GM12878 (cell line): ENCODE measurements at regions not wholly inside any gene's neighbourhood (a gene's known extent, or its start where the extent isn't known, plus 50 kb on each side); places are given as distances from the start of the nearest gene placed in this dataset.

ENCODE experiments used
- ATAC-seq: fragments of 200-7000 bp; cut with Tn5 transposase; 3 replicates; pipeline ENCODE4 v1.9.1; 2020; ENCODE audit warnings: mild to moderate bottlenecking, moderate library complexity
- BruUV-seq: library from RNA; stranded (reverse); fragments of 400-500 nt; replicated peaks from 2 replicates; lab custom pipeline; 2021; lab: Mats Ljungman, UMichigan
- CTCF ChIA-PET: fragments of 300-600 bp; sonication (Branson Sonifier 250); formaldehyde crosslinking; extraction: SDS; loops from one replicate; lab custom pipeline; 2021; ENCODE audit warnings: inconsistent platforms; lab: Yijun Ruan, JAX
- POLR2A ChIA-PET: fragments of 350-600 bp; formaldehyde crosslinking; extraction: SDS; loops from one replicate; lab custom pipeline; 2021; ENCODE audit warnings: inconsistent platforms; lab: Charles Lee
- RAD21 ChIA-PET: fragments of 300-600 bp; sonication (Branson Sonifier 250); formaldehyde crosslinking; loops from one replicate; lab custom pipeline; 2023; ENCODE audit warnings: antibody characterized with exemption; ENCODE audit not compliant: unreplicated experiment; lab: Charles Lee
- SMC1A ChIA-PET: fragments of 300-600 bp; sonication (Branson Sonifier 250); formaldehyde crosslinking; loops from one replicate; lab custom pipeline; 2023; ENCODE audit not compliant: unreplicated experiment, uncharacterized antibody; lab: Charles Lee
- DNase-seq: peaks from one replicate; pipeline ENCODE4 v3.0.0-alpha.2; 2011; ENCODE audit warnings: low read depth, low spot score
- FAIRE-seq: peaks from 3 replicates; lab custom pipeline; 2011; peaks lifted over from hg19 to GRCh38; lab: Jason Lieb, UNC
- H2AFZ ChIP-seq: 2 replicates; pipeline ENCODE4 v1.6.0; 2011; ENCODE audit warnings: low read depth, low read length, control low read depth; ENCODE audit not compliant: control insufficient read depth
- H3K27ac ChIP-seq: 2 replicates; pipeline ENCODE4 v1.5.1; 2011; ENCODE audit warnings: control low read depth; ENCODE audit not compliant: control insufficient read depth, insufficient read depth
- H3K27me3 ChIP-seq, 2 experiments: replicated peaks in 1 of 2; 2 replicates each; pipeline versions ENCODE4 v1.6.0 to v1.6.1; 2011; ENCODE audit warnings: low read length in 1 of 2; ENCODE audit not compliant: control insufficient read depth in 2 of 2, insufficient read depth in 2 of 2
- H3K36me3 ChIP-seq, 2 experiments: 2 replicates each; pipeline ENCODE4 v1.5.1; 2011; ENCODE audit warnings: low read length in 1 of 2; ENCODE audit not compliant: control insufficient read depth in 2 of 2, insufficient read depth in 2 of 2
- H3K4me1 ChIP-seq: 2 replicates; pipeline ENCODE4 v1.6.1; 2011; ENCODE audit warnings: mild to moderate bottlenecking, low read length, moderate library complexity, mixed read lengths; ENCODE audit not compliant: control insufficient read depth, insufficient read depth
- H3K4me2 ChIP-seq: 2 replicates; pipeline ENCODE4 v1.6.0; 2011; ENCODE audit warnings: control low read depth; ENCODE audit not compliant: control insufficient read depth, insufficient read depth
- H3K4me3 ChIP-seq: fragments of 200-600 bp; sonication (generic); 2 replicates; pipeline ENCODE4 v1.5.1; 2016
- H3K79me2 ChIP-seq: 2 replicates; pipeline ENCODE4 v1.6.0; 2011; ENCODE audit warnings: low read length; ENCODE audit not compliant: control insufficient read depth, insufficient read depth
- H3K9ac ChIP-seq: 2 replicates; pipeline ENCODE4 v1.8.0; 2011; ENCODE audit warnings: low read length, control low read depth, mixed read lengths; ENCODE audit not compliant: control insufficient read depth, insufficient read depth
- H3K9me3 ChIP-seq: replicated peaks from 3 replicates; pipeline ENCODE4 v1.5.1; 2011; ENCODE audit warnings: mild to moderate bottlenecking, low read length; ENCODE audit not compliant: control insufficient read depth, insufficient read depth
- H4K20me1 ChIP-seq: 2 replicates; pipeline ENCODE4 v1.6.0; 2011; ENCODE audit not compliant: control insufficient read depth, insufficient read depth
- CBFB ChIP-seq: IDR thresholded peaks from 2 replicates; pipeline ENCODE4 v1.6.1; 2016; ENCODE audit warnings: antibody characterized with exemption, low read depth
- JUNB ChIP-seq: IDR thresholded peaks from 2 replicates; pipeline ENCODE4 v1.6.1; 2016; ENCODE audit warnings: antibody characterized with exemption, mild to moderate bottlenecking
- NR2F1 ChIP-seq: fragments of 450-650 bp; conservative IDR thresholded peaks from 2 replicates; pipeline ENCODE4 v1.6.1; 2017; ENCODE audit warnings: mild to moderate bottlenecking
- RELB ChIP-seq: fragments of 450-650 bp; IDR thresholded peaks from 2 replicates; pipeline ENCODE4 v1.6.1; 2017; ENCODE audit warnings: low read depth, mild to moderate bottlenecking, moderate library complexity
- SP1 ChIP-seq: IDR thresholded peaks from one replicate; pipeline ENCODE4 v1.6.1; 2011; ENCODE audit warnings: low read depth, low read length
- SPI1 ChIP-seq: IDR thresholded peaks from 2 replicates; pipeline ENCODE4 v1.6.1; 2011; ENCODE audit warnings: low read depth, mild to moderate bottlenecking, low read length, moderate library complexity, borderline replicate concordance; ENCODE audit not compliant: insufficient read depth
- ZBTB40 ChIP-seq: fragments of 450-650 bp; IDR thresholded peaks from 2 replicates; pipeline ENCODE4 v1.6.1; 2016; ENCODE audit warnings: mild to moderate bottlenecking, moderate library complexity, borderline replicate concordance
- ZNF384 ChIP-seq: IDR thresholded peaks from 2 replicates; pipeline ENCODE4 v1.6.1; 2012; ENCODE audit warnings: low read depth, mild to moderate bottlenecking, low read length, improper control_type of control experiment, borderline replicate concordance
- ZSCAN29 ChIP-seq: fragments of 450-650 bp; IDR thresholded peaks from 2 replicates; pipeline ENCODE4 v1.6.1; 2017; ENCODE audit warnings: mild to moderate bottlenecking, moderate library complexity
- ZZZ3 ChIP-seq: IDR thresholded peaks from 2 replicates; pipeline ENCODE4 v1.6.1; 2011; ENCODE audit warnings: low read depth; ENCODE audit not compliant: control insufficient read depth, insufficient read length
- whole genome bisulfite sequencing: methylation state at CpG from one replicate; pipeline ENCODE4 v1.1.6; 2016; ENCODE audit warnings: low lambda C conversion rate; ENCODE audit not compliant: insufficient replicate concordance, insufficient coverage; ENCODE audit errors: missing lambda C conversion rate; 5-methylcytosine and 5-hydroxymethylcytosine counted together
- in situ Hi-C: fragments of 300-500 bp; cut with MboI; formaldehyde crosslinking; loops from 9 replicates; pipeline ENCODE4 v1.14.3; 2018; ENCODE audit warnings: mixed read lengths
- intact Hi-C: fragments of 100-400 bp; cut with micrococcal nuclease; formaldehyde crosslinking; loops from one replicate; pipeline ENCODE4 v1.14.2; 2022; ENCODE audit not compliant: unreplicated experiment

- Histone ChIP-seq H3K4me3 (no peak overlapping the region), H3K4me1 (no peaks in the 10 kb centered on the region), H3K79me2 (no peaks in the 10 kb centered on the region), H2AFZ (no peak overlapping the region), H3K9ac (no peak overlapping the region), H3K36me3 (no peaks in the 10 kb centered on the region), H3K4me2 (no peak overlapping the region), H4K20me1 (no peaks in the 10 kb centered on the region), H3K27ac (no peak overlapping the region), H3K9me3 (no peaks in the 10 kb centered on the region), H3K27me3 (no peaks in the 10 kb centered on the region)
- intact Hi-C loops, result no loop called here
- ChIA-PET SMC1A (interaction anchor here (1.0 kb wide), 1 partner anchor 18 kb away, joined by 3 read pairs; no protein-coding TSS in a partner anchor), CTCF (no interaction called here), POLR2A (no interaction called here), RAD21 (no interaction called here)
- in situ Hi-C loops, result no loop called here
- DNase-seq (no peak), FAIRE-seq (no peak), ATAC-seq (no peak)
- 0% methylated on average over 1 of the region's 1 CpG for WGBS
- no TSS peak for BruUV-seq
- TF ChIP-seq CBFB (no peak), RELB (no peak)
Observed at GRCh38 chr3:96677156-96677555, 137.2 kb upstream of the EPHA6 start.

DNA sequence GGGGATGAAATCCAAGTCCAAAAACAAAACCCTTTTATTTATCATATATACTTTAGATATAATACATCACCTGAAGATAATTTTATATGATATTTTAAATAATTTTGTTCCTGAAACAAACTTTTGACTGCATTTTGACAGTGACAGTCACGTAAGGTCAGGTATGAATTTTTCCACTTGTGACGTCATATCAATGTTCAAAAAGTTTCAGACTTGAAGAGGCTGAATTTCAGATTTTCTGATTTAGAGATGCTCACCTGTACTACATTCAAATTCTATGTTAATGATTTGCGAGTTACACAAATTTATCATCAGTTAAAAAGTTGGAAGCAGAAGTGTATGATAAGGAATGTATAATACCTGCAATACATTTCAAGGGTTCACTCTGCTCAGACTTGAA, 136.1 kb upstream of the EPHA6 start:
- Histone ChIP-seq H3K4me3 (no peak overlapping the region), H3K36me3 (no peaks in the 10 kb centered on the region), H3K9me3 (no peaks in the 10 kb centered on the region), H3K4me1 (no peaks in the 10 kb centered on the region), H4K20me1 (no peaks in the 10 kb centered on the region), H2AFZ (no peak overlapping the region), H3K79me2 (no peaks in the 10 kb centered on the region), H3K4me2 (no peak overlapping the region), H3K27ac (no peak overlapping the region), H3K27me3 (no peaks in the 10 kb centered on the region), H3K9ac (no peak overlapping the region)
- no peak for ATAC-seq
- ChIA-PET CTCF (no interaction called here), POLR2A (no interaction called here), SMC1A (no interaction called here), RAD21 (no interaction called here)
- FAIRE-seq, result no peak
- in situ Hi-C loops, result no loop called here
- intact Hi-C loops, result no loop called here
- 35% methylated on average over 3 of the region's 3 CpGs for WGBS
- DNase-seq, result no peak
- BruUV-seq, result no TSS peak
- no peak for TF ChIP-seq ZZZ3
- TF ChIP-seq SPI1, result no peak
- TF ChIP-seq JUNB, result no peak
- TF ChIP-seq NR2F1, result no peak
- TF ChIP-seq ZBTB40, result no peak
- no peak for TF ChIP-seq RELB
- no peak for TF ChIP-seq SP1
- TF ChIP-seq ZSCAN29, result no peak
- TF ChIP-seq ZNF384, result no peak
